ENCODE measurements at regions not wholly inside any gene's neighbourhood (a gene's known extent, or its start where the extent isn't known, plus 50 kb on each side); places are given as distances from the start of the nearest gene placed in this dataset.
"Not testable (repeated sequence)": the region's sequence is repeated elsewhere in the genome, so short reads cannot be mapped to it uniquely, and the experiment has no call there.

DNA sequence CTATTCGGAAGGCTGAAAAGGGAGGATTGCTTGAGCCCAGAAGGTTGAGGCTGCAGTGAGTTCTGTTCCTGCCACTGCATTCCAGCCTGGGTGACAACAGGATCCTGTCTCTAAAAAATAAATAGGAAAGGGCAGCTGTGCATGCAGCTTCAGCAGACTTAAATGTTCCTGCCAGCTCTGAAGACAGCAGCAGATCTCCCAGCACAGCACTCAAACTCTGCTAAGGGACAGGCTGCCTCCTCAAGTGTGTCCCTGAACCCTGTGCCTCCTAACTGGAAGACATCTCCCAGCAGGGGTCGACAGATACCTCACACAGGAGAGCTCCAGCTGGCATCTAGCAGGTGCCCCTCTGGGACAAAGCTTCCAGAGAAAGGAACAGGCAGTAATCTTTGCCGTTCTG lies 117.9 kb downstream of the CXCL12 start:
- DNase-seq, result no peak

DNA sequence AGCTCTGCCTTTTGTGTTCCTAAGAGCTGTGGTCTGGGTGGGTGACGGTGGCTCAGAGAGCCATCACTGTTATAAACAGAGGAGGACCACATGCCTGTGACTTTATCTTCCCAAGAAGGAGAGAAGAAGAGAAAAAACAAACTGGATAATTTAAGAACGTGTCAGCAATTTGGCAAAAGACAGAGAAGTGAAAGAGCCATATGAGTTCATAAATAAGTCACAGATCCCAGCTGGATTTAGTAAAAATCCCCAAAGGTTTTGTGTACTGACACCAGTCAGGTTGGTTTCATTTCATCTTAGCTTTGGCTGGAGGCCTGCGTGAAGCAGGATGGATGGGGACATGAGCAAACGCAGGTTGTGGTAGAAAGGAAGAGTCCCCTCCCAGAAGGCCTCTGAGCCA lies 120.7 kb downstream of the CXCL12 start:
- no peak for DNase-seq

DNA sequence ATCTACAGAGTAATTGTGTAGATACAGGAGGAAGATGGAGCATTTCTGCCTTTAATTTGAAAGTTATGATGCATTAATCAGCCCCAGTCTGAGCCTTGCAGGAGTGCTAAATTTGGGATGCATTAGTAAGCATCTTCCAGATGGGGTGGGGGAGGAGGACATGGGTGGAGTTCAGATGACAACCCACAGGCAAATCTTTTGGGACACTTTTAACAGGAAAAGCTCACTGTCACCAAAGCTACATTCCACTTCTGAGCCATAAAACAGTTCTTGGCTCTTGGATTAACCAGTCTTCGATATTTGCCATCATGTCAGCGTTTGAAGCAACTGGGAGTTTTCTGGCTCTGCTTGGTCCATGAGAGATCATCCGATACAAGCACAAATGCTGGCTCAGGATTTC lies 121.1 kb downstream of the CXCL12 start:
- no peak for DNase-seq

DNA sequence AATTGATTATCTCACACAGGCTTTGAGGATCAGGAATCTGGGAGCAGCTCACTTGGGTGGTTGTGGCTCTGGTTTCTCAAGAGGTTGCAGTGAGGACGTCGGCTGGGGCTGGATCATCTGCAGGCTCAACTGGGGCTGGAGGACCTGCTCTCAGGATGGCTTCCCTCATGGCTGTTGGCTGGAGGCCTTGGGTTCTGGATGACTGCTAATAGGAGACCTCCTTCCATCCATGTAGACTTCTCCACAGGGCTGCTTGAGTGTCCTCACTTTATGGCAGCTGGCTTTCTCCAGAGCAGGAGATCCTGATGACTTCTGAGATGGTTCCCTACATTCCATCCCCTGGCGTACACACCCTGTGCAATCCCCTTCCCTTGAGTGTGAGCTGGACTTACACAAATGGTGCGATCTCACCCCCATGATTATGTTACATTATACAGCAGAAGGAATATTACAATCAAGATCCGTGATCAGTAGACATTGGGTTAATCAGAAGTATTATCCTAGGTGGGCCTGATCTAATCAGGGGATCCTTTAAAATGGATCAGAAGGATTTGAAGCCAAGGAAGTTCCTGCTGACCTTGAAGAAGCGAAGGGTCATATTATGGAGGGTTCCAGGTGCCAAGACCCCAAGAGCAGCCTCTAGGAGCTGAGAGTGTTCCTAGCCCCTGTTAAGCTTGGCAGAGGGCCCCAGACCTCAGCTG lies 122.2 kb downstream of the CXCL12 start:
- no peak for DNase-seq

DNA sequence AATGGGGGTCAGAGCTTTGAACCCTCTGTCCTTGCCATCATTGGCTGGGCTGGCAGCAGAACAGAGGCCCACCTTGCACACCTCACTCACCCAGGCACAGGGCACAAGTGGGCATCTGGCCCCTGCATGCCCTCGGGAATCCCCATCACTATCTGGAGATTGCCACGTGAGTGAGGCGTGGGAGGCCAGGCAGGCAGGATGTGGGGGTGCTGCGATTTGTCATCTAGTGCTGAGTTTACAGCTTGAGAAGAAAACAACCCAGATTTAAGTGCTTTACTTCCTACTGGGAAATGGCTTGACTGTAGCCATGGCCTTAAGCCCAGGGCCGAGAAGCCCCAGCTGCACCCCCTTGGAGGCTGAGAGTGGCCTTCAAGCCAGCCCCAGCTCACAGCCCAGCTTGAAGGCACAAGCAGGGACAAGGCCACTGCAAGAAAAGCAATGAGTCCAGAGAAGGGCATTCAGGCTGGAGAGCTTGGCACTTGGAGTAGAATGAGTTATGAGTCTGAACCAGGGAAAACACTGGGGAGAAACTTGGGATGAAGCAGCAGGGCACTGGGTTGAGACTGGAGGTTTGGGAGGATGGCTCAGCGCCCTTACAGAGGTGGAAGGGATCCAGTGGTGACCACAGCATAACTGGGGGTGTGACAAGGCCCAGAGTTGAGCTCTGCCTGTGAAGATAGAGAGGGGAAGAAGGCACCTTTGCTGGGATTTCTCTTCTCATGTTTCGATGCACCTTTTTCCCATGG lies 123.0 kb downstream of the CXCL12 start:
- DNase-seq, result no peak

DNA sequence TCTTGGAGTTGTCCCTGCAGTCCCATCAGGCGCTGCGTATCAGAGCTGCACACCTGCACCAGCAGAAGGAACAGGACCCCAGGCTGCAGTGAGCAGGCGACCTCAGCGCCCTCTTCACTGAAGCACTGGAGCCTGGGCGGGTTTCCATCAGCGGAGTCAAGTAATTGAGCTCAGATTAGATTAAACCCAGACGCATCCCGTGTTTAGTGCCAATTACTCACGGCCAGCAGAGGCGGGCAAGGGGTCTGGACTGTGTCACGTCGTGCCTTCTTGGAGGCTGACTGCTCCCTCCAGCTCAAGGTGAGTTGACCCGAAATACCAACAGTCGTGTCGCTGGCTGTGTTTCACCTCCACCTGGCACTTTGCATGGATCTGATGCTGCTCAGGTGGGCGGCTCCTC lies 123.6 kb downstream of the CXCL12 start:
- no peak for DNase-seq

DNA sequence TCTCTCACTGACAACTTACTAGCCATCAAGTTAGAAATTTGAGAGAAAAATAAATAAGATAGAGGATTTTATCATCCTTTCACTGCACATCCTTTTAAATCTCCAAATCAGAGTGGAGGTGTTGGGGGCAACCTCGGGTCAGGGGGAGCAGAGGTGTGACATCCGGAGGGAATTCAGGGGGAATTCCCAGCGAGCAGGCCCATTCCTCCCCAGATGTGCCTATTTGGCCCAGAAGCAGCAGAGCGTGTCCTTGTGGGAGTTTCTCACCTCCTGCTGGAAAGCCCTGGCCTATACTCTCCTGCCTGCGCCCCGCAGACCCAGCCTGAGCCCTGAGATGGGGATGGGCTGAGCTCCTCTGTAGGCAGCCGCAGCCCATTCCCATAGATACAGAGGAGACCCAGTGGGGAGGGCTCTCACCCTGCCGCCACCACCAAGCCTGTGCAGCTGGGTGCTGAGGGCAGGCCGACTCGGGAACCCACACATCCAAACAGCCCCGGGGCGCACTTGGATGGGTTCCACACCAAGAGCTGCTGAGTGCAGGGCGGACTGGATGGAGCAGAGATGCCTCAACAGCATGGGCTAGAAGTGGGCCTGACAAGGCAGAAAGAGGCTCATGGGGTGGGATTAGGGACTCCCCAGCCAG lies 124.5 kb downstream of the CXCL12 start:
- no peak for DNase-seq

DNA sequence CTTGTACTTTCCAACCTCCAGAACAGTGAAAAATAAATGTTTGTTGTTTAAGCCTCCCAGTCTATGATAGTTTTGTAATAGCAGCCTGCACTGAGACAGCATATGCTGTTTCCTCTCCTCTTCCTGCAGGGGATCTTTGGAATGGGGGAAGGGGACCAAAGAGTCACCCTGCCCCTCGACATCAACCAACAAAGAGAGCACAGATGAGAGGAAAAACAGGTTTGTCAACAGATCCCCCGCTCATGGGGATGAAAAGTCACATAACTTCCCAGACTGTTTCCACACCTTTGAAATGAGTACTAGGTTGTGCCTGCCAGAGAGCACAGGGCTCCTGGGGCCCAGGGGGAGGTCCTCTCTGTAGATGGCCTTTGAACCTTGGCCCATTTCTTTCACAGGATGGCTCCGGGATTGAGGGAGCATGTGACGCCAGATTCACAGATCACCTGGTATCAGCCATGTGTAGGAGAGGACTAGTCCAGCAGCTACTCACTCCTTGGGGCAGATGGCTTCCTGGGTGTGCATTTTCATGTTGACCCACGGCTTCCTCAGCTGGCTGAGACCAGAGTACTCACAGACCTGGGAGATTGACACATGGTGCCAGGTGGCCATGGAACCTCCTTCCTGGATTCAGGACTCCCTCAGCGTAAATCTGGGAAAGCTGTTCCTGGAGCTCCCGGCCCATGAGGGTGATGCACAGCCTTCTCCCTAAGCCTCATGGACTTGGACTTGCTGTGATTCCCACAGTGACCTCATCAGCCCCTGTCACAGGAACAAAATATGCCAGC lies 125.6 kb downstream of the CXCL12 start:
- DNase-seq, result no peak

DNA sequence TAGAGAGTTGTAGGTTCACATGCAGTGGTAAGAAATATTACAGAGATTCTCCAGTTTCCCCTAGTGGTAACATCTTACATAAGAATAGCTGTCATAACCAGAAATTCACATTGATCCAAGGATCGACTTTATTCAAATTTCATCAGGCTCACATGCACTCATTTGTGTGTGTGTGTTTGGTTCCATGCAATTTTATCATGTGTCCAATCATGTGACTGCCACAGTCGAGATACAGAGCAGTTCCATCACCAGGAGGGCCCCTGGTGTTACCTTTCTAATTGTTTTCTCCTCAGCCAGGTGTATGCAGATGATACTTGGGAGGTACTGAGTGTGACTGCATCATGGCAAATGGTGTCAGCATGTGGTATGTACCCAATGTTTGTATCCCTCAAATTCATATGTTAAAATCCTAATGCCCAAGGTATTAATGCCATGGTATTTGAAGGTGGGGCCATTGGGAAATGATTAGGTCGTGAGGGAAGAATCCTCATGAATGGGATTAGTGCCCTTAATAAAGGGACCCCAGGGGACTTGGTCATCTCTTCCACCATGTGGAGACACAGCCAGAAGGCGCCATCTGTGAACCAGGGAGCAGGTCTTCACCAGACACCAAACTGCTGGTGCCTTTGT lies 126.3 kb downstream of the CXCL12 start:
- DNase-seq, result no peak

DNA sequence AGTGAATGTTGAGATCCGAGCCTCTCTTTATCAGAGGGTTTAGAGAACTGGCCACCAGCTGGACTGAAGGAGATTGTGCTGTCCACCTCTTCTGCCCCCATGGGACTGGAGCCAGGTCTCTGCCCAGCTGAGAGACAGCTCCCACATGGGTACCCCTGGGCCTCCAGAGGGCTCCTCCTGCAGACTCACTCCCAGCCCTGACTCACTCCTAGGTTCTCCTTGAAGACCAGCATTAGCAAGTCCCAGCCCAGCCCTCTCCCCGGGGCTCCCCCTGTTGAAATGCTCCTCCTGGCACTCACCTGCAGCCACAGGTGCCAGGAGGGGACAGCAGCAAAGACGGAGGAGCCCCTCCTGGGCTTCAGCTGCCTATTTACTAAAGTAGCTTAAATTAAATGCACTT lies 126.9 kb downstream of the CXCL12 start:
- DNase-seq, result no peak

DNA sequence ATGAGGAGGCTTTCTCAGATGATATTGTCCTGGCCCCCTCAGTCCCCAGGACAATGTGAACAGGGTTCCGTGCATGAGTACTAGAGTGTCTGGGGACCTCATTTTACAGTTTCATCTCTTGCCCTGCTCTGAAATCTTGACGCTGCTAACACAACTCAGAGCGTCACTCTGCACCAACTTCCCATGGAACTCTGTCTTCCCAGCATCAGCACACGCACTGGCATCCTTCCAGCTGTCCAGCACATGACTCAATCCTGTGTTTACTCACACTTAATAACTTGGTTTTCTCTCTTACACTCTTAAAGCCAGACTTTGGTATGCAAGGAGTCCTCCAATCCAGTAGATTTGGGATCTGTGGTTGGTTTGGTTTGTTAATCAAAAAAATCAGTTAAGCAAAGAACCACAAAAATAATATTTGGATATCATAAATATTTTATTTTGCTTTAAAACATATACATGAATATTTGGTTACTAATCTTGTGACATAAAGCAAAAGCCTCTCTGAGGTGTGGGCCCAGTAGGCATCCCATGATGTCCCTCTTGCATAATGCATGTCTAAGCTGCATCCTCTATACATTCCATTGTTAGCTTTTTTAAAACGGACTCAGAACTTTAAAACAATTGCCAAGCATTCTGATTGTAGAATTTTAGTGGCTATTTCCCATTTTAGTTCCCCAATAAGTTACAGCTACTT lies 131.0 kb downstream of the CXCL12 start:
- no peak for DNase-seq

DNA sequence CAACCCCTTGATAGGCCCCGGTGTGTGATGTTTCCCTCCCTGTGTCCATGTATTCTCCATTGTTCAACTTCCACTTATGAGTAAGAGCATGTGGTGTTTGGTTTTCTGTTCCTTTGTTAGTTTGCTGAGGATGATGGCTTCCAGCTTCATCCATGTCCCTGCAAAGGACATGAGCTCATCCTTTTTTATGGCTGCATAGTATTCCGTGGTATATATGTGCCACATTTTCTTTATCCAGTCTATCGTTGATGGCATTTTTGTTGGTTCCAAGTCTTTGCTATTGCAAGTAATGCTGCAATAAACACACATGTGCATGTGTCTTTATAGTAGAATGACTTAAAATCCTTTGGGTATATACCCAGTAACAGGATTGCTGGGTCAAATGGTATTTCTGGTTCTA lies 132.3 kb downstream of the CXCL12 start:
- DNase-seq, result not testable (repeated sequence)

DNA sequence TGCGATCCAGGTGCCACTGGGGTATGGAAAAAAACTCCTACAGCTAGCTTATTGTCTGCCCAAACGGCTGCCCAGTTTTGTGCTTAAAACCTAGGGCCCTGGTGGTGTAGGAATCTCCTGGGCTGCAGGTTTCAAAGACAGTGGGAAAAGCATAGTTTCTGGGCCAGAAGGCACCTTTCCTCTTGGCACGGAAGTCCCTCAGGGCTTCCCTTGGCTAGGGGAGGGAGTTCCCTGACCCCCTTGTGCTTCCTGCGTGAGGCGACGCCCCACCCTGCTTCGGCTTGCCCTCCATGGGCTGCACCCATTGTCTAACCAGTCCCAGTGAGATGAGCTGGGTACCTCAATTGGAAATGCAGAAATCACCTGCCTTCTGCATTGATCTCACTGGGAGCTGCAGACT lies 135.0 kb downstream of the CXCL12 start:
- not testable (repeated sequence) for DNase-seq

DNA sequence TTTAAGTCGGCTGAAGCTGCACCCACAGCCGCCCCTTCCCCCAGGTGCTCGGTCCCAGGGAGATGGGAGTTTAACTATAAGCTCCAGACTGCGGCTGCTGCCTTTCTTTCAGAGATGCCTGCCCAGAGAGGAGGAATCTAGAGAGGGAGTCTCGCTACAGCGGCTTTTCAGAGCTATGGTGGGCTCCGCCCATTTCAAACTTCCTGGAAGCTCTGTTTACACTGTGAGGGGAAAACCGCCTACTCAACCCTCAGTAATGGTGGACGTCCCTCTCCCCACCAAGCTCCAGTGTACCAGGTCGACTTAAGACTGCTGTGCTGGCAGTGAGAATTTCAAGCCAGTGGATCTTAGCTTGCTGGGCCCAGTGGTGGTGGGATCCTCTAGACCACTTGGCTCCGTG lies 135.4 kb downstream of the CXCL12 start:
- no peak for DNase-seq

DNA sequence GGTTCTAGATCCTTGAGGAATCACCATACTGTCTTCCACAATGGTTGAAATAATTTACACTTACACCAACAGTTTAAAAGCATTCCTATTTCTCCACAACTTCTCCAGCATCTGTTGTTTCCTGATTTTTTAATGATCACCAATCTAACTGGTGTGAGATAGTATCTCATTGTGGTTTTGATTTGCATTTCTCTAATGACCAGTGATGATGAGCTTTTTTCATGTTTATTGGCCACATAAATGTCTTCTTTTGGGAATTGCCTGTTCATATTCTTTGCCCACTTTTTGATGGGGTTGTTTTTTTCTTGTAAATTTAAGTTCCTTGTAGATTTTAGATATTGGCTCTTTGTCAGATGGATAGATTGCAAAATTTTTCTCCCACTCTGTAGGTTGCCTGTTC lies 138.2 kb downstream of the CXCL12 start:
- not testable (repeated sequence) for DNase-seq

DNA sequence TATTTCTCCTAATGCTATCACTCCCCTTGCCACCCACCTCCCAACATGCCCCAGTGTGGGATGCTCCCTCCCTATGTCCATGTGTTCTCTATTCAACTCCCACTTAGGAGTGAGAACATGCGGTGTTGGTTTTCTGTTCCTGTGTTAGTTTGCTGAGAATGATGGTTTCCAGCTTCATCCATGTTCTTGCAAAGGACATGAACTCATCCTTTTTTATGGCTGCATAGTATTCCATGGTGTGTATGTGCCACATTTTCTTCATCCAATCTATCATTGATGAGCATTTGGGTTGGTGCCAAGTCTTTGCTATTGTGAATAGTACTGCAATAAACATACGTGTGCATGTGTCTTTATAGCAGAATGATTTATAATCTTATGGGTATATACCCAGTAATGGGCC lies 138.6 kb downstream of the CXCL12 start:
- not testable (repeated sequence) for DNase-seq

DNA sequence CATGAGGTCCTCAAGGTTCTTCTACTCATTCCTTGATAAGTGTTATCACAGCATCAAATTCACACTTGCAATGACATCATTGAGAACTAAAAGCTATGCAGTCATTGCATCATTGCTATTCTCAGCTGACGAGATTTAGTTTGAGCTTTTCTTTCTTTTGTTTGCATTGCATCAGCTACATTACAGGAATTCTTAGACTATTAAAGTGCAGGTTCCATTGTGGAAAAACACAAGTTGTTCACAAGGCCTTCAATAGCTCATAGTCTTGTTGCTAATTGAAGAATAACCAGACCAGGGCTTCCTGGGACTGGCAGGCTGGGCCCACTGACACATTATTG lies 139.3 kb downstream of the CXCL12 start:
- DNase-seq, result no peak

DNA sequence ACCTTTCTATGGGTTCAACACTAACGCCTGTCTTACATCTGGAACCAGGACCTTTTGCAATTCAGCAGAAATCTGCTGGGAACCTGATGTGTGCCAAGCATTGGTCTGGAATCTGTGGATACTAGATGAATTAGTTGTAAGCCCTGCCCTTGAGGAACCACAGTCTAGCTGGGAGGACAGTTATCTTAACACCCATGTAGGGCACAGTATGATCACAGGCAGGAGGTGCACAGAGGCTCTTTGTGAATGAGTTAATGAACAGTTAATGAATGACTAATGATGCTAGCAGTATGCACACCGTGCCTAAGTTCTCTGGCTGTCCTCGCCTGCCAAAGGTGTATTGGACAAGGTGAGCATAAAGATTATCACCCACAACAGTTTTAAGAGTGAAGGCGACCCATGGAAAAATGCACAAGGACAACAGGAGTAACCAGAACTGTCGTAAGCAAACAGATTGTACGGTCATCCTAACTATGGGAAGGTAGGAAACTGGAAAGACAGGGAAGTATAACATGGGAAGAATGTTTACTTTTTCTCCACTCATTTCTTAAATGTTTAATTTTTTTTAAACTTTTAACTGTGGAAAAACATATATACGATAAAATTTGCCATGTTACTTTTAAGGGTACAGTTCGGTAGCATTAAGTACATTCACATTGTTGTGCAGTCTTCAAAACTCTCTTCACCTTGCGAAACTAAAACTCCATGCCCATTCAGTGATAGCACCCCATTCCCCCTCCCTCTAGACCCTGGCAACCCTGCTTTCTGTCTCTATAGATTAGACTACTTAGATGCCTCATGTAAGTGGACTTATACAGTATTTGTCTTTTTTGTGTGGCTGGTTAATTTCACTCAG lies 139.9 kb downstream of the CXCL12 start:
- no peak for DNase-seq

DNA sequence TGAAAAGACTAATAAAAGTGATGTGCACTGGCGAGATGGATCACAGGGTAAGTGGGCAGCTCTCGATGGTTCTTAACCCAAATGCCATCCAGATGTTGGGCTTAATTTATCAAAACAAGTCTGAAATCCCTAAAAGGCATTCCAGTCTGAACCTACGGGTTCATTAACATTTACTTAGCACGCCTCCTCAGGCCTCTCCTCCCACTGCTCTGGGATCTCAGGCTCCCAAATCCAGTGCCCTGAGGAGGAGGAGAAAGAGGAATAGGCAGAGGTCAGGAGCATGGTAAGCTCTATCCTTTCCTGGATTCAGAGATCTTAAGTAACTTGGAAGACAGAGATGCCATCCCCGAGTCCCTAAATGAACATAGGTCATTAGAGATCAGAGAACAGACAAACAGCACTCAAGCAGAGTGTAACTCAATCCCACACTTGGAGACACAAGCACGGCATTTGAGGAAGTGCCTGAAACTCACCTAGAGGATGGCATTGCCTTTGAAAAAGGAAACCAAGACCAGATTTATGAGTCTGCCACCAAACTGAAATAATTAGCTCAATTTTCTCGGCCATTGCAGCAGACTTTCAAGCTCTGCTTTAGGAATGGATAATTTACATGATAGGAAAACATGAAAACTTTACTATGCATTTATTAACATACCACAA lies 140.9 kb downstream of the CXCL12 start:
- no peak for DNase-seq

DNA sequence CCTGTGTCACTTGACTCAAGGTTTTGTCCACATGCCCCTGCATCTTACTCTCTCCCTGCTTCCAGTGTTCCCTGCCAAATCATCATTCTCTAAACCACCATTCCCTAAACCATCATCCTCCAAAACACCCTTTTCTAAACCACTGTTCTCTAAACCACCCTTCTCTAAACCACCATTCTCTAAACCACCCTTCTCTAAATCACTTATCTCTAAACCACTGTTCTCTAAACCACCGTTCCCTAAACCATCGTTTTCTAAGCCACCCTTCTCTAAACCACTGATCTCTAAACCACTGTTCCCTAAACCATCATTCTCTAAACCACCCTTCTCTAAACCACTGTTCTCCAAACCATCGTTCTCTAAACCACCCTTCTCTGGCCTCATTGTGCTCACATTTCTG lies 142.1 kb downstream of the CXCL12 start:
- no peak for DNase-seq

DNA sequence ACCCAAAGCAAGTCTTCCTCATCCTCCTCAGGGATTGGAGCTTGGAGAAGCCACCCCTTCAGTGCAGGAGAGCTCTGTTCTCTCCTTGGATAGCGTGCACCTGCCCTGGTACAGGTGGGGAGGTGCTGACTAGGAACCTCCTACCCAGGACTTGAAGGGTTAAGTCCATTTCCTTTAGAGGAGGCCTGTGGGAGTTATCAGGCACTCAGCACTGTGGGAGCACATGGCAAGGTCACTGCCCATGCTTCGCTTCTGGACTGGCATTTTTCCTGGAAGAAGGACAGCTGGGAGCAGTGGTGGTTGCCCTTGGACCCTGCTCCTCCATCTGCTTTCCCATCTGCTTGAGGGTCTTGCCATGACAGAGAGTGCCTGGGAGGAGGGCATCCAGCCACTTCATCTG lies 142.8 kb downstream of the CXCL12 start:
- no peak for DNase-seq

All from cerebellar nuclear complex (tissue), 1 donor.